Activated T-helper 1 cell treated with anti-CD3 and anti-CD28 coated beads, Interleukin-12 subunit alpha, Interleukin-12 subunit beta, Interleukin-2, Interleukin-4 antibody, amounts not matched to agents 30 ng/mL and 10 ng/mL and 1 ng/mL, durations not matched to agents 14 hours and 24 hours and 36 hours (primary cell): ENCODE measurements at regions not wholly inside any gene's neighbourhood (a gene's known extent, or its start where the extent isn't known, plus 50 kb on each side); places are given as distances from the start of the nearest gene placed in this dataset.
"Not testable (repeated sequence)": the region's sequence is repeated elsewhere in the genome, so short reads cannot be mapped to it uniquely, and the experiment has no call there.

ENCODE experiments used
- DNase-seq: peaks from one replicate; pipeline ENCODE4 v3.0.0; 2021; ENCODE audit warnings: low spot score
- H3K27ac Mint-ChIP-seq: one replicate; pipeline ENCODE4 v1.8.0; 2021; ENCODE audit warnings: mild to moderate bottlenecking, mixed read lengths
- H3K27me3 Mint-ChIP-seq: one replicate; pipeline ENCODE4 v1.8.0; 2022; ENCODE audit warnings: mild to moderate bottlenecking, moderate library complexity, mixed read lengths; ENCODE audit not compliant: insufficient read depth
- H3K36me3 Mint-ChIP-seq: one replicate; pipeline ENCODE4 v1.8.0; 2021; ENCODE audit warnings: low read depth, mixed read lengths
- H3K4me1 Mint-ChIP-seq: one replicate; pipeline ENCODE4 v1.8.0; 2021; ENCODE audit warnings: low read depth, mixed read lengths
- H3K4me3 Mint-ChIP-seq: one replicate; pipeline ENCODE4 v1.8.0; 2021; ENCODE audit warnings: mild to moderate bottlenecking, moderate library complexity, mixed read lengths
- H3K9me3 Mint-ChIP-seq: one replicate; pipeline ENCODE4 v1.8.0; 2021; ENCODE audit warnings: mixed read lengths
- intact Hi-C: fragments of 100-400 bp; cut with micrococcal nuclease; formaldehyde crosslinking; loops from one replicate; pipeline ENCODE4 v1.15.1; 2024

GRCh38 chr10:32146166-32146565, 89.9 kb upstream of the KIF5B start:
- Mint-ChIP-seq H3K27me3 (peaks cover 4% of the 10 kb centered on the region), H3K36me3 (peaks cover 3% of the 10 kb centered on the region), H3K27ac (no peak overlapping the region), H3K4me3 (no peak overlapping the region), H3K9me3 (peaks cover 6% of the 10 kb centered on the region), H3K4me1 (peaks cover 31% of the 10 kb centered on the region)
- DNase-seq: no peak
- intact Hi-C loops: no loop called here

DNA sequence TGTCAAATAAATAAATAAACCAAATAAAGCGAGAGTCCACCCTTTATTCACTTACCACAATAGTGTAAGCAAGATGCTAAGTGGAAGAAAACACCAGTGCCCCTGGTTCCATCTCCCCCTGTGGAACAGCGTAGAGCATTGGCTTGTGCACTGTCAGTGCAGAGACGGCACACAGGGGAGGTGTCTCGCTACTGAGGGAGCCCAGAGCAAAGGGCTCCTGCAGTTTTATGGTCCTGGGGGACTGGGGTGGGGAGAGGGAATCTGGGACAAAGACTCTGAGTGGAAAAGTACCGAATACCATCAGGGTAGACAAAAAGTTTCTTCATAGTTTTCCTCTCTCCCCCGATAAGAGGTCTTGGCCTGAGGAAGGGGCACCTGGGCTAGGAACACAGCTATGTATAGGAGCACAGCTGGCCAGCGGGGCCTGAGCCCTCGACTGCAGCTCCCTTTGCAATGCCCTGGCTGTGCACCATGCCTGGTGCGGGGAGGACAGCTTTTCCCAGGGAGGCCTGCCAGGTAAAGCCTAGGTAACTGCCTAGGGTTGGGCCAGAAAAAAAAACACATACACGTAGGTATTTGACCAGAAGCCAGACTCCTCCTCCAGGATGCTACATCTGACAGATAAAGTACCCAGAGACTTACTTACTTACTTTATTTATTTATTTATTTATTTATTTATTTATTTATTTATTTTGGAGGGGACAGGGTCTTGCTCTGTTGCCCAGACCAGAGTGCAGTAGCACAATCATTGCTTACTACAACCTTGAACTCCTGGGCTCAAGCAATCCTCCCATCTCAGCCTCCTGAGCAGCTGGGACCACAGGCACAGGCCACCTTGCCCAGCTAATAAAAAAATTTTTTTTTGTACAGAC, 88.8 kb upstream of the KIF5B start:
- no peak overlapping the region for H3K27ac Mint-ChIP-seq
- intact Hi-C loops: no loop called here

DNA sequence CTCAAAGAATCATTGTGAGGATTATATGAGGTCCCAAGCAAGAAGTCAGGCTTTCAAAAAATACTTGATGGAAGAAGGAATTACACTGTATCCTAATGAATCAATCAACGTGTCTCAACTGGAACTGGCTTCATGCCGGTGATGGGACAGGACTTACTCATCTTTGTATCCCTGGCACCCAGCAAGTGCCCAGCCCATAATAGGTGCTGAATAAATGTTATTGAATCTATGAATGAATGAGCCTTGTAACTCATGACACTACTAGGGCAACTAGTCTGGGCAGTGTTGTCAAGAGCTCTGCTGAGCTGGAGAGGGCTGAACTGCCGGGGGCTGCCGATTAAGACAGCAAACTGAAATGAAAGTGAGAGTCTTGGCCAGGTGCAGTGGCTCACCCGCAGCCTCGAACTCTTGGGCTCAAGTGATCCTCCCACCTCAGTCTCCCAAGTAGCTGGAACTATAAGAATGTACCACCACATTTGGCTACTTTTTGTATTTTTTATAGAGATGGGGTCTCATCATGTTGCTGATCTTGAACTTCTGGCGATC, 87.2 kb upstream of the KIF5B start:
- intact Hi-C loops: no loop called here
- Mint-ChIP-seq H3K36me3 (peaks cover 3% of the 10 kb centered on the region), H3K27ac (no peak overlapping the region), H3K4me1 (peaks cover 17% of the 10 kb centered on the region), H3K9me3 (peaks cover 6% of the 10 kb centered on the region), H3K27me3 (peaks cover 8% of the 10 kb centered on the region), H3K4me3 (no peak overlapping the region)
- no peak for DNase-seq

More for the DNA sequence above, 88.8 kb upstream of the KIF5B start:
- H3K9me3 Mint-ChIP-seq: peaks cover 6% of the 10 kb centered on the region
- H3K4me1 Mint-ChIP-seq: peaks cover 20% of the 10 kb centered on the region
- H3K4me3 Mint-ChIP-seq: no peak overlapping the region
- no peak for DNase-seq
- peaks cover 3% of the 10 kb centered on the region for H3K36me3 Mint-ChIP-seq
- peaks cover 8% of the 10 kb centered on the region for H3K27me3 Mint-ChIP-seq

DNA sequence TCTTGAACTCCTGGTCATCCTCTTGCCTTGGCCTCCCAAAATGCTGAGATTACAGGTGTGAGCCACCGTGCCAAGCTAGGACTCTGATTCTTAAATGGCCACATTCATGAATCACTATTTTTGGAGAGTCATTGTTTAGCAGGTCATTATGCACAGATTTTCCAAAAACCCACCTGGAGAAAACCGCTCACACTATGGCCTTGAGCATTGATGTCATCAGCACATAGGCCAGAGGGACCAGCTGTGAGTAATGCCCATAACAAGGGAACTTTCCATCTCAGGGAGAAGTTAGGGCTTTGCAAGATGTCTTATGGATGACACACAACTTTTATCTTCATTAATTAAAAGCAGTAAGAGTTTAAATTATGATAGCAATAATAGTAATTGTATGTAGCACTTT, 86.4 kb upstream of the KIF5B start:
- peaks cover under 1% of the 10 kb centered on the region for H3K9me3 Mint-ChIP-seq
- H3K27me3 Mint-ChIP-seq: peaks cover 8% of the 10 kb centered on the region
- intact Hi-C loops: no loop called here
- no peak overlapping the region for H3K4me3 Mint-ChIP-seq
- no peak for DNase-seq
- peaks cover under 1% of the 10 kb centered on the region for H3K36me3 Mint-ChIP-seq
- peaks cover 10% of the 10 kb centered on the region for H3K4me1 Mint-ChIP-seq
- no peak overlapping the region for H3K27ac Mint-ChIP-seq

DNA sequence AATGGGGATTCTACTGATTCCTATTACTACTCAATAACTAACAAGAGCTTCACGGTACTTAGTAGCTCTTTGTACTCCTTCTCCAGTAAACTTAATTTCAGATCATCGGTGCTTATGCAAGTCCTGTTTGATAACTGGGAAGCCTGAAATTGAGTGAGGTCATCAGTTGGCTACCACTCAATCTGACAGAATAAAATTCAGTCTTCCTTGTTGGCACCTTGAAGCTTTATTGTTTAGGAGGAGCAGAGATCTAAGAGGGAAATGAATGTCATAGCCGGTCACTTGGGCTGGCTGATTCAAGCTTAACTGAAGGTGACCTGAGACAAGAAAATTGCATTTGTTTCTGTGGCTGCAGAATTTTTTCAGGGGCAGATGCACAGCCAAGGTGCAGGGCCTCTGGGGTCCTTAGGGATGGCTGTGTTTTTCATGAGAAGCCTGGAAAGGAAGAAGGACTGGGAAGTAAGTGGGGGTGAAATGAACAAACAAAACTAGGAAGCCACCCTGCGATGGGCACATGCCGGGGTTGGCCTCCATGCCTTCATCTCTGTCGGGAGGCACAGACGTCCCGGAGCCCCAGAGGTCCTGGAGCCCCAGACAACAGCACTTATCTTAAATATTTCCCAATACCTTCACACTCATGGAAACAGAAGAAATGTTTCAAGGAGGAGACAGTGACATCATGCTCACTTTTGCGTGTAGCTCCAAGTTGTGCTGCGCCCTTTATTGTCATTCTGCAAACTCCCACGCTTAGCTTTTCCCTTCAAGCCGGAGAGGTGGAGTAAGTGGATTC, 85.0 kb upstream of the KIF5B start:
- Mint-ChIP-seq H3K9me3 (no peaks in the 10 kb centered on the region), H3K27ac (no peak overlapping the region), H3K4me1 (peaks cover 9% of the 10 kb centered on the region), H3K36me3 (no peaks in the 10 kb centered on the region), H3K27me3 (peaks cover 8% of the 10 kb centered on the region), H3K4me3 (no peak overlapping the region)
- intact Hi-C loops: no loop called here
- no peak for DNase-seq

- H3K36me3 Mint-ChIP-seq: no peaks in the 10 kb centered on the region
- H3K4me1 Mint-ChIP-seq: peaks cover 9% of the 10 kb centered on the region
- no peak for DNase-seq
- H3K4me3 Mint-ChIP-seq: no peak overlapping the region
- peaks cover 8% of the 10 kb centered on the region for H3K27me3 Mint-ChIP-seq
- intact Hi-C loops: no loop called here
- H3K9me3 Mint-ChIP-seq: no peaks in the 10 kb centered on the region
- no peak overlapping the region for H3K27ac Mint-ChIP-seq
Observed at GRCh38 chr10:32140403-32140802, 84.2 kb upstream of the KIF5B start.

- no peaks in the 10 kb centered on the region for H3K9me3 Mint-ChIP-seq
- H3K36me3 Mint-ChIP-seq: no peaks in the 10 kb centered on the region
- peaks cover 8% of the 10 kb centered on the region for H3K27me3 Mint-ChIP-seq
- DNase-seq: no peak
- peaks cover 9% of the 10 kb centered on the region for H3K4me1 Mint-ChIP-seq
- H3K27ac Mint-ChIP-seq: no peak overlapping the region
- intact Hi-C loops: no loop called here
- H3K4me3 Mint-ChIP-seq: no peak overlapping the region
Observed at GRCh38 chr10:32139223-32140073, 83.2 kb upstream of the KIF5B start.

- H3K9me3 Mint-ChIP-seq, H3K36me3 Mint-ChIP-seq, H3K27me3 Mint-ChIP-seq, H3K27ac Mint-ChIP-seq, H3K4me3 Mint-ChIP-seq, intact Hi-C loops, DNase-seq: not testable (repeated sequence)
- H3K4me1 Mint-ChIP-seq: peaks cover 11% of the 10 kb centered on the region
Observed at GRCh38 chr10:32136927-32137326, 80.7 kb upstream of the KIF5B start.

GRCh38 chr10:32135796-32136195, 79.6 kb upstream of the KIF5B start:
- intact Hi-C loops, H3K9me3 Mint-ChIP-seq, H3K36me3 Mint-ChIP-seq, H3K27ac Mint-ChIP-seq, H3K27me3 Mint-ChIP-seq, DNase-seq, H3K4me3 Mint-ChIP-seq: not testable (repeated sequence)
- peaks cover 16% of the 10 kb centered on the region for H3K4me1 Mint-ChIP-seq

GRCh38 chr10:32132357-32132946, 76.2 kb upstream of the KIF5B start:
- Mint-ChIP-seq H3K4me3 (no peak overlapping the region), H3K4me1 (peaks cover 6% of the 10 kb centered on the region), H3K9me3 (no peaks in the 10 kb centered on the region), H3K27me3 (no peaks in the 10 kb centered on the region), H3K27ac (no peak overlapping the region), H3K36me3 (no peaks in the 10 kb centered on the region)
- intact Hi-C loops: no loop called here
- no peak for DNase-seq

GRCh38 chr10:32131388-32131787, 75.2 kb upstream of the KIF5B start:
- Mint-ChIP-seq H3K4me3 (no peak overlapping the region), H3K27ac (no peak overlapping the region), H3K36me3 (no peaks in the 10 kb centered on the region), H3K27me3 (no peaks in the 10 kb centered on the region), H3K4me1 (peaks cover 6% of the 10 kb centered on the region), H3K9me3 (no peaks in the 10 kb centered on the region)
- intact Hi-C loops: no loop called here
- no peak for DNase-seq

GRCh38 chr10:32130788-32131187, 74.6 kb upstream of the KIF5B start:
- Mint-ChIP-seq H3K4me1 (peaks cover 6% of the 10 kb centered on the region), H3K36me3 (no peaks in the 10 kb centered on the region), H3K4me3 (no peak overlapping the region), H3K27me3 (no peaks in the 10 kb centered on the region), H3K27ac (no peak overlapping the region), H3K9me3 (no peaks in the 10 kb centered on the region)
- intact Hi-C loops: no loop called here
- no peak for DNase-seq
